GM12864 (cell line): ENCODE measurements at regions not wholly inside any gene's neighbourhood (a gene's known extent, or its start where the extent isn't known, plus 50 kb on each side); places are given as distances from the start of the nearest gene placed in this dataset.

Source experiments
- DNase-seq: peaks from one replicate; pipeline ENCODE4 v3.0.0-alpha.2; 2011; ENCODE audit warnings: low read depth
- H3K4me3 ChIP-seq: 2 replicates; pipeline ENCODE4 v1.5.1; 2011; ENCODE audit warnings: mild to moderate bottlenecking, low read depth, low read length, control low read depth
- CTCF ChIP-seq: IDR thresholded peaks from 2 replicates; pipeline ENCODE4 v1.5.1; 2011; ENCODE audit warnings: low read depth, mild to moderate bottlenecking, moderate library complexity, low read length, control low read depth, inconsistent platforms; ENCODE audit errors: missing control alignments

GRCh38 chr2:15791294-15791693 lies 149.1 kb upstream of the MYCN start:
- no peak overlapping the region for H3K4me3 ChIP-seq
- no peak for DNase-seq
- TF ChIP-seq CTCF = no peak

DNA sequence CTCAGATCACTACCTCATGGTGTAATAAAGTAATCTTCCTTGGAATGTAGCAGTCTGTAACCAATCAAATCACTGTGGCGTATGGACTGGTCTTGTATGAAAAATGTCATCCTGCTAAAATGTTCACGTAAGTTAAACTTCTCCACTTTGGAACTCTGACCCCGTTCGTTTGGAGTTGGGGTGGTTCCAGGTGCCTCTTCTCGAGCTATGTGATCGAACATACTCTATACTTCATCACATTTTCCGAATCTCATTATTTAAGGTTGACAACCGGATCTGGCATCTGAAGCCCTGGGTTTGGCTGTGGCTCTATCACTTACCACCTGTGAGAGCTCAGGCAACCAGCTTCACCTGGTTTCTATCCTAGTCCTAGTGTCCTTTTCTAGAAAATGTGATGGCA lies 148.0 kb upstream of the MYCN start:
- no peak overlapping the region for H3K4me3 ChIP-seq
- no peak for DNase-seq
- TF ChIP-seq CTCF = no peak

GRCh38 chr2:15793078-15793913 lies 147.1 kb upstream of the MYCN start:
- no peak for TF ChIP-seq CTCF
- no peak for DNase-seq
- H3K4me3 ChIP-seq = no peak overlapping the region

GRCh38 chr2:15793978-15794377 lies 146.4 kb upstream of the MYCN start:
- no peak for DNase-seq
- no peak for TF ChIP-seq CTCF
- no peak overlapping the region for H3K4me3 ChIP-seq

- H3K4me3 ChIP-seq = no peak overlapping the region
- no peak for DNase-seq
- no peak for TF ChIP-seq CTCF
These were observed 145.7 kb upstream of the MYCN start for GRCh38 chr2:15794608-15795134.

DNA sequence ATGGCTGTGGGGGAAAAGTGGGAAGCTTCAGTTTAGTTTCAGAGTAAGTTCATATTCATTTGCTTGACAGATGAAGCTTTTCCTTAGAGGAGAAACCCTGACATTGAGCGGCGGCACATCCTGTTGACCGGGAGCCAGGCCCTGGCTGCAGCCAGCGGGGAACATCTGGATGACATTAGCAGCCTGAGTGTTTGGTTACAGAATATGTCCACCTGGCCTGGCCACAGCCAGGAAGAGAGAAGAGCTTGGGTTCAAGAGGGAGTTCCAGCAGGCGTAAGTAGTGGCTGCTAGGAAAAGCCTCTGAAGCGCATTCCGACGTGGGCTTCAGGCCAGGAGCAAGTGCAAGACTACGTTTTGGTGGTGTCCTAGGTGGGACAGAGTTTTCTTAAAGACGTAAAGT lies 144.9 kb upstream of the MYCN start:
- TF ChIP-seq CTCF = no peak
- H3K4me3 ChIP-seq = no peak overlapping the region
- no peak for DNase-seq
